ENCODE measurements at regions not wholly inside any gene's neighbourhood (a gene's known extent, or its start where the extent isn't known, plus 50 kb on each side); places are given as distances from the start of the nearest gene placed in this dataset.

DNA sequence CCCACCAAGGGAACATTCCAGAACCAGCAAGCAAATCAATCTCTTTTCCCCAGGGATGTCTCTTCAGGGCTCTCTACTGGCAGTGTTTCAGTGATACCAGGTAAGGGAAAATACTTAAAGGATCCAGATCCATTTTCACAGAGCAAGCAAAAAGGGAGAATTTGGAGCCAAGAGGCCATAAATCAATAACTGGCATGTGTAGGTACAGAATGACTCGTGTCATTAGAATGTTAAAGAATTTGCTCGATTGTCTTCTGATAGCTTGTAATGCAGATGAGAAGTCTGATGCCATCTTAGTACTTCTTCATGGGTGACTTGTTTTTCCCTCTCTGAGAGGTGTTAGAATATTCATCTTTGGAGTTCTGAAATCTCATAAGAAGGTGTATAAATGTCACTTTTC lies 242.9 kb downstream of the KTN1 start:
- TF ChIP-seq CTBP1 (IDR thresholded peaks at IDR 0.05; ENCODE audit: borderline replicate concordance) (no peak), SUZ12 (IDR thresholded peaks at IDR 0.05) (no peak), BHLHE40 (IDR thresholded peaks at IDR 0.05; ENCODE audit: borderline replicate concordance) (no peak), L3MBTL2 (conservative IDR thresholded peaks at IDR 0.05) (no peak), HDGF (IDR thresholded peaks at IDR 0.05; ENCODE audit: borderline replicate concordance) (no peak), ELF4 (IDR thresholded peaks at IDR 0.05) (no peak), FOXK2 (IDR thresholded peaks at IDR 0.05) (no peak), ARNT (IDR thresholded peaks at IDR 0.05) (no peak), FOXM1 (IDR thresholded peaks at IDR 0.05; ENCODE audit: borderline replicate concordance) (no peak), FOXA1 (IDR thresholded peaks at IDR 0.05) (no peak), SP1 (IDR thresholded peaks at IDR 0.05) (no peak), TARDBP (IDR thresholded peaks at IDR 0.05) (no peak)
- TF ChIP-seq, protein P1, sequence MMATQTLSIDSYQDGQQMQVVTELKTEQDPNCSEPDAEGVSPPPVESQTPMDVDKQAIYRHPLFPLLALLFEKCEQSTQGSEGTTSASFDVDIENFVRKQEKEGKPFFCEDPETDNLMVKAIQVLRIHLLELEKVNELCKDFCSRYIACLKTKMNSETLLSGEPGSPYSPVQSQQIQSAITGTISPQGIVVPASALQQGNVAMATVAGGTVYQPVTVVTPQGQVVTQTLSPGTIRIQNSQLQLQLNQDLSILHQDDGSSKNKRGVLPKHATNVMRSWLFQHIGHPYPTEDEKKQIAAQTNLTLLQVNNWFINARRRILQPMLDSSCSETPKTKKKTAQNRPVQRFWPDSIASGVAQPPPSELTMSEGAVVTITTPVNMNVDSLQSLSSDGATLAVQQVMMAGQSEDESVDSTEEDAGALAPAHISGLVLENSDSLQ (IDR thresholded peaks at IDR 0.05), result no peak; the same call in 1 of the 2 replicates
- ChIA-PET POLR2A (no interaction called here), CTCF (no interaction called here)

DNA sequence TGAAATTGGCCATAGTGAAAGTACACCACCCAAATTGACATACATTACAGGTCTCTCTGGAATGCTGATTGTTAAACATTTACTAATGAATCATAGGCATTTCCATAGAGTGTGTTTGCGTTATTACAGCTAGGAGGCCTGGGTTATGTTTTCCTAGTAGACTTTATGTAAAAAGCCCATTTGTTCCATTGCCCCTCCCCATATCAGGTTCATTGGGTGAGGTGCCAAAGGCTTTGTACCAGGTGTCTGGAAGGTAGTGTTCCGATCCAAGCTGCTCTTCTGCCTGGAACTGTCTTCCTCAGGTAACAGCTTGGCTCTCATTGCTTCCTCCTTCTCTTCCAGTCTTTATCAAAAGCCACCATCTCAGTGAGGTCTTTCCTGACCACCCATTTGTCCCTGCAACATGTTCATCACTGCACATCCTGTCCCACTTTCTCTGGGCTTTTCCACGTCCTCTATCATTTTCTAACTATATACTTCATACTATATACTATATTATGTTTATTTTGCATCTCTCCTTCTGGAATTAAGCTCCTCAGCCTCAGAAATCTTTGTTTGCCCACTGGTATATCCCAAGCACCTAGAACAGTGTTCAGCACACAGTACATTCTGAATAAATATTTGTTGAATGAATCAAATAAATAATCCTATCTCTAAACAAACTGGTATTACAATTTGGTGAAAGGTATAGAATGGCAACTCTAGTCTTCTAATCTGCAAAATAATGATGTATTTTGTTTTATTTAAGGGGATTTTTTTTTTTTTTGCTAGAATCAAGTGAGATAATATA lies 252.3 kb downstream of the KTN1 start:
- POLR2A ChIA-PET, result no interaction called here
- CTCF ChIA-PET, result no interaction called here
- DNase-seq (ENCODE audit: extremely low spot score), result no peak
- TF ChIP-seq ELF4 (IDR thresholded peaks at IDR 0.05) (no peak), ZNF384 (IDR thresholded peaks at IDR 0.05) (no peak)

More for the DNA sequence above, 242.9 kb downstream of the KTN1 start:
- no peak for DNase-seq (ENCODE audit: extremely low spot score)

DNA sequence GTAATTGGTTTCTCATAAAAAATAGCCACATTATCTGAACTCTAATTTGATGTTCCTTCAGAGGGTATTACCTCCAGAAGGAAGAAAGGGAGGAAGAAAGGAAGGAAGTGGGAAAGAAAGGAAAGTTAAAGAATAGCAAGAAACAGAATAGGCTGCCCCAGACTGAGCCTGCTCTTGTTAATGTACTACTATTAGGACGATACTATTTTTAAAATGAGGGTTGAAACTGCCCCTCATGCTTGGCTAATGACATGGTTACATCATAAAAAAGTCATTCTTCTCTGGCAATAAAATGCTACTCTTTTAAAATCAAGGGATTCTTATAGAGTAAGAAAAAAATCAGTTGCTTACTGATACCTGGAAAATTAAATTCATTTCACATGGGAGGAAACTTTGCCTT lies 253.0 kb downstream of the KTN1 start:
- CTCF ChIA-PET, result no interaction called here
- no peak for TF ChIP-seq SUZ12 (IDR thresholded peaks at IDR 0.05)
- TF ChIP-seq FOXM1 (IDR thresholded peaks at IDR 0.05; ENCODE audit: borderline replicate concordance), result no peak
- no peak for TF ChIP-seq ZNF384 (IDR thresholded peaks at IDR 0.05)
- no peak for TF ChIP-seq BHLHE40 (IDR thresholded peaks at IDR 0.05; ENCODE audit: borderline replicate concordance)
- TF ChIP-seq FOXA1 (IDR thresholded peaks at IDR 0.05), result no peak
- no peak for TF ChIP-seq LEF1 (IDR thresholded peaks at IDR 0.05; ENCODE audit: borderline replicate concordance)
- TF ChIP-seq, protein P1 (IDR thresholded peaks at IDR 0.05), result no peak
- no peak for TF ChIP-seq FOXK2 (IDR thresholded peaks at IDR 0.05)
- TF ChIP-seq SP1 (IDR thresholded peaks at IDR 0.05), result no peak
- no peak for TF ChIP-seq L3MBTL2 (conservative IDR thresholded peaks at IDR 0.05)
- no peak for TF ChIP-seq ELF4 (IDR thresholded peaks at IDR 0.05)
- DNase-seq (ENCODE audit: extremely low spot score), result no peak
- POLR2A ChIA-PET, result no interaction called here

DNA sequence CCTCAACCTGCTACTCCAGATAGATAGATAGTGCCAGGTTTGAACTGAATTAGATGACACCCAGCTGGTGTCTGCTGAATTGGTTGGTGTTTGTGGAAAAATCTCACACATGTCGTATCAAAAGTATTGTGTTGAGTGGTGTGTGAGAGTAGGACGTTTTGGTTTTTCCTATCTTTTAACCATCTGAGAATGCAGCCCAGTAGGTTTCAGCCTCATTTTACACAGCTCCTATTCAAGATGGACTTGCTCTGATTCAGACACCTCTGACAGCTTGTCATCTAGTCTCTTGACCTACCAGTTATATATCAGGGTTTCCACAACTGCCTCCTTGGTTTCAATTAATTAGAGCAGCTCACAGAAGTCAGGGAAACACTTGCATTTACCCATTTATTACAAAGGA lies 254.4 kb downstream of the KTN1 start:
- POLR2A ChIA-PET, result no interaction called here
- no peak for DNase-seq (ENCODE audit: extremely low spot score)
- CTCF ChIA-PET, result no interaction called here
- TF ChIP-seq BHLHE40 (IDR thresholded peaks at IDR 0.05; ENCODE audit: borderline replicate concordance) (no peak), ELF4 (IDR thresholded peaks at IDR 0.05) (no peak), FOXM1 (IDR thresholded peaks at IDR 0.05; ENCODE audit: borderline replicate concordance) (no peak), FOXA1 (IDR thresholded peaks at IDR 0.05) (no peak), SUZ12 (IDR thresholded peaks at IDR 0.05) (no peak), FOXK2 (IDR thresholded peaks at IDR 0.05) (no peak), ZNF384 (IDR thresholded peaks at IDR 0.05) (no peak), NFRKB (IDR thresholded peaks at IDR 0.05) (no peak), ARNT (IDR thresholded peaks at IDR 0.05) (no peak), LEF1 (IDR thresholded peaks at IDR 0.05; ENCODE audit: borderline replicate concordance) (no peak), TARDBP (IDR thresholded peaks at IDR 0.05) (no peak), CTBP1 (IDR thresholded peaks at IDR 0.05; ENCODE audit: borderline replicate concordance) (no peak), SP1 (IDR thresholded peaks at IDR 0.05) (no peak), HDGF (IDR thresholded peaks at IDR 0.05; ENCODE audit: borderline replicate concordance) (no peak), L3MBTL2 (conservative IDR thresholded peaks at IDR 0.05) (no peak)
- TF ChIP-seq, protein P1 (IDR thresholded peaks at IDR 0.05), result no peak

DNA sequence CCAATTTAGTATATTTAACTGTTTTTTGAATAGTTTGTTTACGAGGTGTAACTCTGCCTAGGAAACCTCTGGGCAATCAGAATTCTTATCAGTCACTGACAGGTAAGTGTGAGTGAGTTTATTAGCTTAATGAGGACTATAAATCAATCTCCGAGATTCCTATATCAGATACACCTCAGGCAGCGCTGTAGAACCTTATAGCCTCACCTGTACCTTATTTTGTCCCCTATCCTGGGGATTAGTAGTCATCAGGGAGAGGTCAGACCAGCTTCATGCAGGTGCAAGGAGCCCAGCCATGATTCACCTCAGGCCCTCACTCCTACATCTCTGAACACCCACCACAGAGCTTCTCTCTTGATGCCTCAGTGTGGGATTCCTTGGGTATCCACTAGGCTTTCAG lies 256.0 kb downstream of the KTN1 start:
- CTCF ChIA-PET, result no interaction called here
- POLR2A ChIA-PET, result no interaction called here

DNA sequence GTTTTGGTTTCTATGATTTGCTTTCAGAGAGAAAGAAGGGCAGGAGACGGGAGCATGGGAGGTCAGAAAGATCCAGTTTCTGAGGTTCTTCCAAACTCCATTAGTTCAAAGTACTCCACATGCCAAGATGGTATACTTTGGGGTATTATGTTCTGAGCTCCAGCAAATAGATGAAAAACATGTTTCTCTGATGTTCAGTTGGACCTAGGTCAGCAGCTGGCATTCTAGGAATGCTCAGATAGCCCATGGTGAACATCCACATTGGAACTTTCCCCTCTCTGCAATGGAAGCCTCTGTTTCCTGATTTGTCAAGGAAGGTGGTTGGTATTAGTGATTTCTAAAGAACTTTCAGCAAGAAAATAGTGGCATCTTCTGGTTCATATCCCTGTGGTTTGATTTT lies 257.5 kb downstream of the KTN1 start:
- TF ChIP-seq NFRKB (IDR thresholded peaks at IDR 0.05) (no peak), FOXM1 (IDR thresholded peaks at IDR 0.05; ENCODE audit: borderline replicate concordance) (no peak), CTBP1 (IDR thresholded peaks at IDR 0.05; ENCODE audit: borderline replicate concordance) (no peak), ELF4 (IDR thresholded peaks at IDR 0.05) (no peak), FOXA1 (IDR thresholded peaks at IDR 0.05) (no peak), BHLHE40 (IDR thresholded peaks at IDR 0.05; ENCODE audit: borderline replicate concordance) (no peak), HDGF (IDR thresholded peaks at IDR 0.05; ENCODE audit: borderline replicate concordance) (no peak), SP1 (IDR thresholded peaks at IDR 0.05) (no peak), ARNT (IDR thresholded peaks at IDR 0.05) (no peak), LEF1 (IDR thresholded peaks at IDR 0.05; ENCODE audit: borderline replicate concordance) (no peak), ZNF384 (IDR thresholded peaks at IDR 0.05) (no peak), L3MBTL2 (conservative IDR thresholded peaks at IDR 0.05) (no peak)
- TF ChIP-seq, protein P1 (IDR thresholded peaks at IDR 0.05), result no peak
- DNase-seq (ENCODE audit: extremely low spot score), result no peak
- POLR2A ChIA-PET, result no interaction called here
- CTCF ChIA-PET, result no interaction called here

More for the DNA sequence above, 256.0 kb downstream of the KTN1 start:
- TF ChIP-seq ELF4 (IDR thresholded peaks at IDR 0.05), result no peak
- DNase-seq (ENCODE audit: extremely low spot score), result no peak

All from HEK293T (cell line).